Cardiac septum (tissue), 1 donor: ENCODE measurements at regions not wholly inside any gene's neighbourhood (a gene's known extent, or its start where the extent isn't known, plus 50 kb on each side); places are given as distances from the start of the nearest gene placed in this dataset.
"Not testable (repeated sequence)": the region's sequence is repeated elsewhere in the genome, so short reads cannot be mapped to it uniquely, and the experiment has no call there.

Experiments used
- DNase-seq: peaks from one replicate; pipeline ENCODE4 v3.0.0-alpha.2; 2020; ENCODE audit warnings: low spot score
- intact Hi-C: fragments of 100-400 bp; cut with DNase I; formaldehyde crosslinking; loops from one replicate; pipeline ENCODE4 v1.14.0; 2022
- donor health status: DM: no; HTN: no; CAD: no.

DNA sequence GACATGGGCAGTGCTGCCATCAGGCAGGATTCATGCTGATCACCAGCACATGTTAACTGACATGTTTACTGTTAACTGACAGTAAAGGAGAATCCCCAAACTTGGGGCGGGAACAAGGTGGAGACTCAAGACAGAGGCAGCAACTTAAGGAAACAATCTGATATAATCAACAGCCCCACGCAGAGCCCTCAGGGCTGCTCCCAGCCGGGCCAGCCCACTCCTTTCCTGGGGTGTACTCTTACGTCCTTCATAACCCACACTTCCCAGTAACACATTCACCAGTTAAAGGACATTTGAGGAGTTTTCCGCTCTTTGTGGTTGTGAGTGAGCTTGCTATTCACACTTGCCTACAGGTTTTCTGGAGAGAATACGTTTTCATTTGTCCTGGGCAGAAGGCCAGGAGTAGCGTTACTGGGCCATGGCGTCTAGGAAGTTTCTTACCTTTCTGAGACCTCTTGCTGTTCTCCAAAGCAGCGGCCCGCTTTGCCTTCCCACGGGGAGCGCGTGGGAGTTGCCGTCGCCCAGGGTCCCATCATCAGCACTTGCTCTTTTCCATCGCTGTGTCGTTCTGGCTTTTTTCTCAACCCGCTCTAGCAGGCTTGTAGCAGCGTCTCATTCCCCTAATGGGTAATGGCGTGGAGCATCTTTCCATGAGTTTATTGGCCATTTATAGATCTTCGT is 56.4 kb downstream of the FOXF2 start:
- no peak for DNase-seq
- intact Hi-C loops = no loop called here

DNA sequence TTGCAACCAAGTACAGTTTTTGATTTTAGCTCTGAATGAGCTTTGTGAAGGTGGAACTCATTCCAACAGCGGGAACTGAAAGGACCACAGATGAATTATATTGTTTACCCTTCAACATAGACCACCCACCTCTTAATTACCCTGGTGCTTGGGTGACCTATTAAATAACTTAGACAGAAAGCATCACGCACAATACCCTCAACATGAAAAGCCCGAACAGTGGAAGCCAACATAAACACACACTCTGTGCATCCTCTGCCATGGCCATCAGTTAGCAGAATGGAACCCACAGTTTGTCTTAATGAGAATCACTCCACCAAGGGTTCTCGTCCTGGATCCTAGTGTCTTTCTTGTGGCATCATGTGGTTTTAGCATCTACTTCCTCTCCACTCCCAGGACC is 60.5 kb downstream of the FOXF2 start:
- DNase-seq = no peak
- intact Hi-C loops = no loop called here

DNA sequence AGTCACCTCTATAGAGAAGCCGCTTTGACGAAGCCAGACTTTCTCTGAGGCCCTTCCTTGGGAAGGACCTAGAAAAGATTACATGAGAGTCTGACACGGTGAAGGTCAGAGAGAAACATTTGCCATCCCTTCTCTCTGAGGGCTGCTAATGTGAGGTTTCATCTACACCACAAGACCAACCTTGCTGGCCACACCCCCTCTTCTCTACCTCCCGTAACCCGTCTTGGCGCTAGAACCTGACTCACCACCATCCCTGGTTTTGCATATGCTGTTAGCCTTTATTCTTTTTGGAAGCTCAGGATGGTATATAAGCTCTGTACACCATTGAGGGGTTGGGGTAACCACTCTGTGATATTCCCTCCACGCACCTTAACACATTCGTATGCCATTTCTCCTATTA is 63.6 kb downstream of the FOXF2 start:
- intact Hi-C loops = no loop called here
- no peak for DNase-seq

DNA sequence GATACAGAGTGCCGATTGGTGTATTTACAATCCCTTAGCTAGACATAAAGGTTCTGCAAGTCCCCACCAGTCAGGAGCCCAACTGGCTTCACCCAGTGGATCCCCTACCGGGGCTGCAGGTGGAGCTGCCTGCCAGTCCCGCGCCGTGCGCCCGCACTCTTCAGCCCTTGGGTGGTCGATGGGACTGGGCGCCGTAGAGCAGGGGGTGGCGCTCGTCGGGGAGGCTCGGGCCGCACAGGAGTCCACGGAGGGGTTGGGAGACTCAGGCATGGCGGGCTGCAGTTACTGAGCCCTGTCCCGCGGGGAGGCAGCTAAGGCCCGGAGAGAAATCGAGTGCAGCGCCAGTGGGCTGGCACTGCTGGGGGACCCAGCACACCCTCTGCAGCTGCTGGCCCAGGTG is 67.4 kb downstream of the FOXF2 start:
- DNase-seq, intact Hi-C loops: not testable (repeated sequence)

DNA sequence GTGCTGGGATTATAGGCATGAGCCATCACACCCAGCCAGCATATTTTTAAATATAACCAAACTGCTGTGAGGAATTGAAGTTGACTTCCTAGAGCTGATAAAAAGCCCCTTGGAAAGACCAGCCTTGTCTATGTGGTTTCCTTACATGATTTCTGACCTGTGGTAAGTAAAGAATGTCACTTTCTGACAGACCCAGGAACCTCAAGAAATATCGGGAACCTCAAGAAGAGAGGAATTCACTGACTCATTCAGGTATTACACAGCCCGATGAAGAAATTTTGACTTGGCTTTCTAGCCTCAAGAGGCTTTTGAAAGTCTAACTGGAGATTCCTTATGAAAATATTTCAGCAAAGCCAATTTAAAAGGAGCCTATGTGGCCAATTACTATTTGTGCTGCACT is 71.8 kb downstream of the FOXF2 start:
- intact Hi-C loops = no loop called here
- DNase-seq = no peak

DNA sequence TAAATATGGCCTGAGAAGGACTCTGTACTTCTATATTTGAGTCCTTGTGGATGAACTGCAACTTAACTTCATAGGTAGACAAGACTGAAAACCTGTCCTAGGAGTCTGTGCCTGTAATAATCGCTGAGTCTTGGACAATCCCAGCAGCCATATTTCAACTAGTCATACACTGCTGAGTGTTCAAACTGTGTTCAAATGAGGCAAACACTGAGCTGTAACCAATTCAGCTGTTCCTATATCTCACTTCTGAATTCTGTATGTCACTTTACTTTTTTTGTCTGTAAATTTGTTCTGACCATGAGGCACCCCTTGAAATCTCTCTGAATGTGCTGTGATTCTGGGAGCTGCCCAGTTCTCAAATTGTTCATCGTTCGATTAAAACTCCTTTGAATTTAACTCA is 72.4 kb downstream of the FOXF2 start:
- DNase-seq = no peak
- intact Hi-C loops = no loop called here

DNA sequence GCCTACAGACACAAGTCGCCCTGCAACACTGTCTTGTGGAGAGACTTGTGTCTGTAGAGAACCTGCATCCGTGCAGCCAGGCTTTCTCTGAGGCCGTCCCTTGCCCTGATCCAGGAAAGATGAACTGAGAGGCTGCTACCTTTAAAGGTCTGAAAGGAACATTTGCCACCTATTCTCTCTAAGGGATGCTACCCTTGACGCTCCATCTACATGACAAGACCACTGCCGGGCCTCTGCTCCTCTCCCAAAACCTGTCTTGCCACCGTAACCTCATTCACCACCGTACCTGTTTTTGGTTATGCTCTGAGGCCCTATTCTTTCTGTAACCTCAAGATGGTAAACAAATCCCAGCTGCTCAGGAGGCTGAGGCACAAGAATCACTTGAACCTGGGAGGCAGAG is 73.9 kb downstream of the FOXF2 start:
- intact Hi-C loops = no loop called here
- no peak for DNase-seq

DNA sequence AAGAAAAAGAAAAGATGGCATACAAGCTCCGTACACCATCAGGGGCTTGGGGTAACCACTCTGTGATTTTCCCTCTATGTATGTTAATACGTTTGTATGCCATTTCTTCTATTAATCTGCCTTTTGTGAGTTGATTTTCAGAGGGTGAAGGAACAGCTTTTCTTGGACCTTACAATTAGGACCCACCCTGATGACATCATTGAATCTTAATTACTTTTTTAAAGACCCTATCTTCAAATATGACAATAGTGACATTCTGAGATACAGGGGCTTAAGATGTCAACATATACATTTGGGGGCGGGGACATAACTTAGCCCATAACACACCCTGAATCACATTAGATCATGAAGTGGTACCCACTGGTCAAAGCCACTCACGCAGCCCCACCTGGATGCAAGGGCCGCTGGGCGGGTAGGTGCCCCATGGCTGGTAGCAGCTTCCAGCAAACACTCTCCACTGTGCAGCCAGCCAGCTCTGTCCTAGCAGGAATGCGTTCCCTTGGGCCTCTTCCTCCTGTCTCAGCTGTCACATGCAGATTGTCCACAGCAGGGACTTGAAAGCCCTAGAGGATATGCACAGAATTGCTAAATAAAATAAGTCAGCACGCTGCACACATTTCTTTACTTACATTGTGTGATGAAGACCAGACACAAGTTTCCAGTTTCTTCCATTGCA is 74.5 kb downstream of the FOXF2 start:
- DNase-seq = no peak
- intact Hi-C loops = no loop called here

DNA sequence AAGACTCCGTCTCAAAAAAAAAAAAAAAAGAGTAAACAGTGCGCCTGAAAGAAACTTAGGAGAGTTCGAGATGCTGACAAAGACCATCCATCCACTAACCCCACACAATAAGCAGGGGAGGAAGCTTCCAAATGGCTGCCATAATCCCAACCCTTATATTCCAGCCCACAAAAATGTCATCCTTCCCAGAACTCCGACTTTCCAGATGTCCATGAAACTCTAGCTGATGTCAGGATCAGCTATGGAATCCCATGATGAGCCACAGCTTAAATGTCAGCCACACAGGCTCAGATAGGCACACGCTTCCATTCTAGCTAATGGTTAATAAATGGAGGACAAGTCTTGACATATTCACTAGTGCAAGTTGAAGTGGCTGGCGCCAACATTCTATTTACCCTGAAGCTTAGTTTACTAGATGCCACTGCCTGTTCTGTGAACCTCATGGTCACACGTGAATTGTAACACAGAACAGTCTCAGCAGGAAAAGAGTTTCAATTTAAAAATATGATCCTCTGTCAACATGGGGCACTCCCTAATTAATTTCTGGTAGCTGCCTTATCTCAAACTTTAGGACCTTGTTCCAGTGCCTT is 75.5 kb downstream of the FOXF2 start:
- DNase-seq = no peak
- intact Hi-C loops = no loop called here

DNA sequence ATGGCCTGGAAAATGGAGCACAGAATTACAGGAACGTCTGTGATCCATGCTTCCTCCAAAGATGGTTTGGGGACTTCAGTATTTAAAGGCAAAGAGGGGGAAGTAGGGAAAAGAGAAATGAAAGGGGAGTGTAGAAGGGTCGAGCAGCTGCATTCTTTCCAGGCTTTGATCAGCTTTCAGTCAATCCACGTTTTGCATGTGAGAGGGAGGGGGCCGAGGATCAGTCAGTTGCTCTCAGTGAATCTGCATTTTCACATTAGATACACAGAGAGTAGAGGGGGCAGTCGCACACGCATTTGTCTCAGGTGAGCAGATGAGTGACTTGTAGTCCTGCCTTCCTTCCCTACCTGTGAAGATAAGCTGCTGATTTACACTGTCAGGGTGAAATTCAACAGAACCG is 78.8 kb downstream of the FOXF2 start:
- DNase-seq = no peak
- intact Hi-C loops = no loop called here

DNA sequence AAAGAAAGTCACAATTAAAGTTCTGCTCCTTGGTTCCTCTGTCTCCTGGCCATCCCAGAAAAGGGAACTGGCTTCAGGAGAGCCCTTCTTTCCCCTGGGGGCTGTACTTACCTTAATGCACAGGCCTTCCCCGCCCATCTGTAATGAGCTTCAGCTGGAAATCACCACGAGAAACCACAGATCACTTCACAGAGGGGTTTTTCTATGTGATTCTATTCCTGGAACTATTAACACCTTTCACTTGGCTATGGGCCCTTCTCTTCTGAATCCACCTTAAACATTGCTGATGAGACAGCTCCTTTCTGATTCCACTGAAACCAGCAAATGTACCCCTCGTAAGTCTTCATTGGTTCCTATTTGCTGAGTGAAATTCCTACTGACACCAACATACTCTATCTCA is 80.7 kb downstream of the FOXF2 start:
- intact Hi-C loops = no loop called here
- no peak for DNase-seq

DNA sequence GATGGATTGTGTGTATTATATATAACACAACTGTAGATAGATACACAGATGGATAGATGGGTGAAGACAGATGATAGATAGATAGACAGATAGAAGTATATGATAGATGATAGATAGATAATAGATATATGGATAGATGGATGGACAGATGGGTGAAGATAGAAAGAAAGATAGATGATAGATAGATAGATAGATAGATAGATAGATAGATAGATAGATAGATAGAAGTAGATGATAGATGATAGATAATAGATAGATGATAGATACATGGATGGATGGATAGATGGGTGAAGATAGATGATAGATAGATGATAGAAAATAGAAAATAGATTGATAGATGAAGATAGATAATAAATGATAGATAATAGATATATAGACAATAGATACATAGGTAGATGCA is 83.3 kb downstream of the FOXF2 start:
- intact Hi-C loops = no loop called here
- no peak for DNase-seq

DNA sequence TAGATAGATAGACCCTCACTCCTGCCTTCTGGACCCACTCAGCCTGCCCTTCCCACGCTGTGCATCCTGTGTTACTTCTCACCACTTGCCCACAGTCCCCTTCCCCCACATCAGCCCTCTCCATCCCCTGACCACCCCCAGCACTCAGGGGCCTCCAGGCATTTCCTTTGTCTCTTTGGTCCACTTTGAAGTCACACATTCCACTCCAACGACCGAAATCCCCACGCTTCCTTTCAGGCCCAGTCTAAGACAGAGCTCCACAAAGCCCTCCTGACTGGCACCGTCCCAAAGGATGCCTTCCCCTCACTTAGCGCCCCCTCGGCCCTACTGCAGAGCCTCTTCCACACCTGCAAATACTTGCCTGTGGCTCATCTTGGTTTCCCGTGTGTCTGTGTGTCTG is 83.8 kb downstream of the FOXF2 start:
- DNase-seq = no peak

DNA sequence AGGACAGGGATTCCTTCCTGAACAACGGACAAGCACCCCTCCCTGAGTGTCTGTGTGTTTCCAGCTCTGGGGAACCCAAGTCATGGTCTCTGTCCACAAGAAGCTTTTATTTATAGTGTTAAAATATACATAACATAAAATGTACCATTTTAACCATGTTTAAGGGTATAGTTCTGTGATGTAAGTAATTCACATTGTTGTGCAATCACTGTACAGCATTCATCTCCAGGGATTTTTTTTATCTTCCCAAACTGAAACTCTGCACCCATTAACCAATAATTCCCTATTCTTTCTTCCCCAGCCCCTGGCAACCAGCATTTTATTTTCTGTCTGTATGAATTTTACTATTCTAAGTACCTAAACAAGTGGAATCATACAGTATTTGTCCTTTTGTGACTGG is 84.2 kb downstream of the FOXF2 start:
- intact Hi-C loops = no loop called here
- no peak for DNase-seq

More for the DNA sequence above, 83.8 kb downstream of the FOXF2 start:
- intact Hi-C loops = no loop called here

DNA sequence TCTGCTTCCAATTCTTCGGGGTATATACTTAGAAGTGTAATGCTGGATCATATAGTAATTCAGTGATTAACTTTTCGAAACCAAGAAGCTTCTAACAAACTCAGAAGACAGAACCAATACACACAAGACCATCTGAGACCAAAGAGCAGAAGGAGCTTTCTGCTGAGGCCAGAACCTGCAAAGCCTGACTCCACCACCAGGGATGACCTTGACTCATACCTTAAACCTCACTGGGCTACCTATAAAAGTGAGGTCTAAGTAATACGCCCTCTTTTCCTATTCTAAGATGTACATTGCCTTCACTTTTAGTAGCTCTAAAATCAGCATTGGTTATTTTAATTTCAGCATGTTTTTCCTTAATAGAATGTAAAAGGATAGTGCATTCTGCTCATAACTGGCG is 84.8 kb downstream of the FOXF2 start:
- intact Hi-C loops = no loop called here
- DNase-seq = no peak

DNA sequence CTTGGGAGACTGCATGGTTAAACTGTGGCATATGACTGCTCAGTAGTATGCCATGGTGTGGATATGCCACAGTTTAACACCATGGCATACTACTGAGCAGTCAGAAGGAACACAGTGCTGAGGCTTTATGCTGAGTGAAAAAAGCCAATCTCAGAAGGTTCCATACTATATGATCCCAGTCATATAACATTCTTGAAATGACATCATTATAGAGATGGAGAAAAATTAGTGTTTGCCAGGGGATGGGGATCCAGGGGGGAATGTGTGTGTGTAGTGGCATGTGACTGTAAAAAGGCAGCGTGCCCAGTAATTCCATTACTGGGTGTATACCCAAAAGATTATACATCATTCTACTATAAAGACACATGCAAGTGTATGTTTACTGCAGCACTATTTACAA is 85.8 kb downstream of the FOXF2 start:
- DNase-seq = no peak
- intact Hi-C loops = no loop called here

DNA sequence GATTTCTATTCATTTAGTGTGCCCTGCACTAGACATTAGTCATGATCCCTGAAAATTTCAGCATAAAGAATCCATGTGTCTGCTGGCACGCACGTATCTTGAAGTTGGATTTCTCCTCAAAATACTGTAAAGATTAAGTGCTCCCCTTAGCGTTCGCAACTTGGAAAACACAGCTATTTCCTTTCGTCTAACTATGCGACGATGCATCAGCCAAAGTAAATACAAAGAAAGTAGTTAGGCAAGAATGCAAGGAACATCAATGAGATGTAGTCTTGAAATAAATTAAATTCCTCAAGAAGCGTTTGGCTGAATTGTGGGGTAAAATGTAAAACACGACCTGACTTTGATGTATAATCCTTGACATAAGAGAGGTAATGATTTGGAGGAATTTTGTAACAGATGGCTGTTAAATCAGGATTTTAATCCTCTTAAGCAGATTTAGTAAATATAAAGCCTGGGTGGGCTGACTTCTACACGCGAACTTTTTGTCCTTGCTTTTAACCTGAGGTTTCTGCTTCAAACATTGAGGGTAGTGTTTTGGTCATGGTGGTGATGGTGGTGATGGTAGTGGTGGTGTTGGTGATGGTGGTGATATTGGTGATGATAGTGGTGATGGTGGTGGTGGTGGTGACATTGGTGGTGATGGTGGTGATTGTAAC is 88.2 kb downstream of the FOXF2 start:
- no peak for DNase-seq
- intact Hi-C loops = no loop called here

DNA sequence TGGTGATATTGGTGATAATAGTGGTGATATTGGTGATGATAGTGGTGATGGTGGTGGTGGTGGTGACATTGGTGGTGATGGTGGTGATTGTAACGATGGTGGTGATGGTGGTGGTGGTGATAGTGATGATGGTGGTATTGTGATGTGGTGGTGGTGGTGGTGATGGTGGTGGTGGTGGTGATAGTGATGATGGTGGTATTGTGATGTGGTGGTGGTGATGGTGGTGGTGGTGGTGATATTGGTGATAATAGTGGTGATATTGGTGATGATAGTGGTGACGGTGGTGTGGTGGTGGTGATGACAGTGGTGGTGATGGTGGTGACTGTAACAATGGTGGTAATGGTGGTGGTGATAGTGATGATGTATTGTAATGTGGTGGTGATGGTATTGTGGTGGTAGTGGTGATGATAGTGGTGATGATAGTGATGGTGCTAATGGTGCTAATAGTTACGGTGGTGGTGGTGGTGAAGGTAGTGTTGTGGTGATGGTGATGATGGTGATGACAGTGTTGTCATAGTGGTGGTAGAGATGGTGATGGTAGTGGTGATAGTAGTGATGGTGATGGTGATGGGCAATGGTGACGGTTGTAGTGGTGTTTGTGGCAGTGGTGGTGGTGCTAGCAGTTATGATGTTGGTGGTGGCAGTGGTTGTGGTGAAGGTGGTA is 88.9 kb downstream of the FOXF2 start:
- intact Hi-C loops, DNase-seq: not testable (repeated sequence)

DNA sequence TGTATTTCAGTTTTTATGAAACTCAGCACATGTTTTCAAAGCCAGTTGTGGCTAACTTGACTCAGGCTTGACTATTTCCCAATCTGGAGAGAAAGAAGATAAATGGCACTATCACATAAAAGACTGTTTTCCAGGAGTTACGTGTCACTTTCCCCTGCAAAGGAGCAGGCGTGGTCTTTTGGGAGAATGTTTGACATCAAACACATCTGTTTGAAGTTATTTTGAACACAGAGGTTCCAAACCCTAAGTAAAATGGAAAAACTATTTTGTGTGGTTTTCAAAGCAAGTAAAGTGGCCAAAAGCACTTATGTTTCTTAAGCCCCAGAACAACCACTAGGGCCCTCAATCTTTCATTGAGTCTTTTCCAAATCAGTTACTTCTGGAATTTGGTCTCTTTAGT is 89.7 kb downstream of the FOXF2 start:
- DNase-seq = no peak
- intact Hi-C loops = no loop called here

DNA sequence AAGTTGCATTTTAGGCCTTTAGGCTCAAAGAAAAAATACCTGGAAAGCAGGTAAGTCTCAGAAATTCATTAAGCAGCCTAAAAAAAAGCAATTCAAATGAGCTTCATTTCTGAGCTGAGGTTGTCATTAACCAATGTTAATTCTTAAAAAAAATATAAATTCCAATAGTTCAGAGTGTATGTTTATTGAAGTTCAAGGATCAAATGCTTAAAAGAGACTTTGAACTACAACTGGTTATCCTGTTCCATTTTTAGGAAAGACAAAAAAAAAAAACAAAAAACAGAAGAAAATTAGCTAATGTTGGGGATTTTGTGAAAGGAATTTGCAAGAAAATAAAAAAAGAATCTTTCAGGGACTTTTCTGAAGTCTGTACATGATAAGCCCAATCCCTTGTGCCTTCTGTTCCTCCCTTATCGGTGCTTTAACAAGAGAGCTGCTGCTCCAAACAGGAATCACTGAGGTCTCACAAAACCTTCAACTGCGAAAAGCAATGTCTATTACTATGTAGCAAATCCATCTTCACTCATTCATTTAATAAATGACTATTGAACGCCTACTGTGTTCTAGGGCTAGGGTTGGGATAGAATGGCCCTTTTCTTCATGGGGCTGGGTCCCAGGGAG is 90.3 kb downstream of the FOXF2 start:
- intact Hi-C loops = no loop called here

More for the DNA sequence above, 90.3 kb downstream of the FOXF2 start:
- DNase-seq = no peak
